Small intestine (tissue), 7 donors: ENCODE measurements at regions not wholly inside any gene's neighbourhood (a gene's known extent, or its start where the extent isn't known, plus 50 kb on each side); places are given as distances from the start of the nearest gene placed in this dataset.

Source experiments
- DNase-seq, 2 donors: peaks; one replicate each; pipeline versions ENCODE4 v3.0.0 to v3.0.0-alpha.2; 2013
- FAIRE-seq: peaks from 2 replicates; lab custom pipeline; 2012; peaks lifted over from hg19 to GRCh38; lab: Jason Lieb, UNC
- H3K27ac ChIP-seq, 3 donors: one replicate each; pipeline ENCODE4 v1.5.1; 2013; ENCODE audit warnings: low read length in 2 of 3, mild to moderate bottlenecking in 2 of 3, control low read depth in 1 of 3, inconsistent platforms in 1 of 3, low read depth in 1 of 3, moderate library complexity in 1 of 3
- H3K27me3 ChIP-seq, 3 donors: one replicate each; pipeline ENCODE4 v1.6.1; 2013; ENCODE audit warnings: low read length in 3 of 3, inconsistent platforms in 1 of 3; ENCODE audit not compliant: control insufficient read depth in 3 of 3, insufficient read depth in 3 of 3
- H3K36me3 ChIP-seq, 3 donors: one replicate each; pipeline ENCODE4 v1.6.1; 2013; ENCODE audit warnings: low read length in 3 of 3, inconsistent platforms in 1 of 3, low read depth in 1 of 3, mild to moderate bottlenecking in 1 of 3, moderate library complexity in 1 of 3; ENCODE audit not compliant: control insufficient read depth in 3 of 3, insufficient read depth in 2 of 3
- H3K4me1 ChIP-seq, 3 donors: one replicate each; pipeline ENCODE4 v1.6.1; 2013; ENCODE audit warnings: low read length in 2 of 3, inconsistent platforms in 1 of 3, low read depth in 1 of 3, mild to moderate bottlenecking in 1 of 3, moderate library complexity in 1 of 3; ENCODE audit not compliant: control insufficient read depth in 3 of 3, insufficient read depth in 2 of 3
- H3K4me3 ChIP-seq, 3 donors: one replicate each; pipeline ENCODE4 v1.5.1; 2013; ENCODE audit warnings: low read length in 3 of 3, control low read depth in 1 of 3, inconsistent platforms in 1 of 3, low read depth in 1 of 3, mild to moderate bottlenecking in 1 of 3, moderate library complexity in 1 of 3
- H3K9me3 ChIP-seq, 2 donors: one replicate each; pipeline ENCODE4 v1.6.1; 2013; ENCODE audit warnings: low read depth in 1 of 2, low read length in 1 of 2; ENCODE audit not compliant: control insufficient read depth in 2 of 2, insufficient read depth in 1 of 2
- WGBS, 3 donors: extraction: QIAGEN DNeasy Blood & Tissue Kit; methylation state at CpG; one replicate each; pipeline ENCODE4 v1.1.7; 2013; 5-methylcytosine and 5-hydroxymethylcytosine counted together
- donor health status: healthy with polysubstance abuse.
- donor health status: control.
- donor health status: control.
- donor health status: Bipolar disorder and iron deficiency.
- donor health status: healthy.

GRCh38 chr2:65656160-65656718 is 223.8 kb upstream of the SPRED2 start:
- Histone ChIP-seq H3K27me3 (peaks cover 0 to 13% (median 0%) of the 10 kb centered on the region in 3 donors), H3K27ac (no peak overlapping the region), H3K9me3 (no peaks in the 10 kb centered on the region), H3K36me3 (no peaks in the 10 kb centered on the region), H3K4me3 (no peak overlapping the region), H3K4me1 (no peaks in the 10 kb centered on the region)
- no peak for DNase-seq
- 35 to 55% (median 46%) methylated on average over 4 of the region's 4 CpGs for WGBS, 3 donors
- no peak for FAIRE-seq

DNA sequence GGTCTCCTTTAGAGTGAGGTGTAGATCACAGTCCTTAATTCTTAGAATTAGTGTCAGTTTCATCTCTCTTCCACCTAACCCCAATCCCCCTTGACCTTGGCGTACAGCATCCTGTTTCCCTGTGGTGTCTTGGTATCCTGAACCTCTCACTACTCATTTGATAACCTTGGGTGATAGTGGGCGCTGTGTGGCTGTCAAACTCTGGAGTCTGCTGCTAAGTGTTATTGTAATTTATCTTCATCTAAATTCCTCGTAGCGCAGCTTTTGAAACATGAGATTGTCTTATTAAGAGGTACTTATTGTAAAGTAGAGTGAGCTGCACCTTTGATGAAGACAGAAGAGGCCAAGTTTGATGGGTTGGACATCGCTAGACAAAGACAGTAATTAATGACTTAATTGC is 222.6 kb upstream of the SPRED2 start:
- no peaks in the 10 kb centered on the region for H3K9me3 ChIP-seq
- FAIRE-seq (no peak), DNase-seq (no peak)
- H3K27me3 ChIP-seq: peaks cover 0 to 13% (median 0%) of the 10 kb centered on the region in 3 donors
- no peak overlapping the region for H3K27ac ChIP-seq
- H3K4me1 ChIP-seq: no peaks in the 10 kb centered on the region
- H3K4me3 ChIP-seq: no peak overlapping the region
- 45 to 71% (median 67%) methylated on average over 5 of the region's 5 CpGs for WGBS, 3 donors
- H3K36me3 ChIP-seq: no peaks in the 10 kb centered on the region

- WGBS, 3 donors: 82 to 84% (median 82%) methylated on average over 3 of the region's 3 CpGs
- DNase-seq: no peak
- Histone ChIP-seq H3K36me3 (no peaks in the 10 kb centered on the region), H3K9me3 (no peaks in the 10 kb centered on the region), H3K27ac (no peak overlapping the region), H3K27me3 (peaks cover 0 to 13% (median 0%) of the 10 kb centered on the region in 3 donors), H3K4me1 (no peaks in the 10 kb centered on the region), H3K4me3 (no peak overlapping the region)
- no peak for FAIRE-seq
These were observed 222.1 kb upstream of the SPRED2 start for GRCh38 chr2:65654496-65654895.

DNA sequence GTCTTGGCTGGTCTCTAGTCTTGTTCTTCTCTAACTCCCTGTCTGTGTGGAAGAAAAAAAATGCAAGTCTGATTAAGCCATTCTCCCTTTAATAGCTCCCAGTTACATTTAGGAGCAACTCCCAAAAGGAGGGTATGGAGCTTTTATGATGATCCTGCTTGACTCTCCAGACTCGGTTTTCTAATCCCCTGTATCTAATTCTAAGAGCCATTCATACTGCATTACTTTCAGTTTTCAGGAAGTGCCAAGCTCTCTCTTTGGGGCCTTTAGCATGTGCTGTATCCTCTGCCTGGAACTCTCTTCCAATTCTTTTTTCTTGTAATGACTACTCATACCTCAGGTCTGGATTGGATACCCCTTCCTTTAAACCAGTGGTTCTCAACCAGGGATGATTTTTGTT is 219.7 kb upstream of the SPRED2 start:
- DNase-seq (no peak), FAIRE-seq (no peak)
- Histone ChIP-seq H3K4me3 (no peak overlapping the region), H3K27ac (no peak overlapping the region), H3K4me1 (no peaks in the 10 kb centered on the region), H3K9me3 (no peaks in the 10 kb centered on the region), H3K36me3 (no peaks in the 10 kb centered on the region), H3K27me3 (peaks cover 0 to 2% (median 0%) of the 10 kb centered on the region in 3 donors)
- WGBS, 3 donors: 14 to 48% (median 32%) methylated on average over 1 of the region's 1 CpG

- FAIRE-seq: no peak
- no peak for DNase-seq
- Histone ChIP-seq H3K4me1 (no peaks in the 10 kb centered on the region), H3K27ac (no peak overlapping the region), H3K36me3 (no peaks in the 10 kb centered on the region), H3K9me3 (no peaks in the 10 kb centered on the region), H3K27me3 (peaks cover 0 to 2% (median 0%) of the 10 kb centered on the region in 3 donors), H3K4me3 (no peak overlapping the region)
- 85 to 92% (median 90%) methylated on average over 5 of the region's 5 CpGs for WGBS, 3 donors
These were observed 217.6 kb upstream of the SPRED2 start for GRCh38 chr2:65649811-65650589.

- H3K9me3 ChIP-seq: no peaks in the 10 kb centered on the region
- no peaks in the 10 kb centered on the region for H3K4me1 ChIP-seq
- peaks cover 0 to 2% (median 0%) of the 10 kb centered on the region in 3 donors for H3K27me3 ChIP-seq
- FAIRE-seq: no peak
- no peak overlapping the region for H3K4me3 ChIP-seq
- WGBS, 3 donors: 85 to 88% (median 86%) methylated on average over 1 of the region's 1 CpG
- DNase-seq: no peak
- H3K27ac ChIP-seq: no peak overlapping the region
- H3K36me3 ChIP-seq: no peaks in the 10 kb centered on the region
These were observed 214.9 kb upstream of the SPRED2 start for GRCh38 chr2:65647249-65647842.

DNA sequence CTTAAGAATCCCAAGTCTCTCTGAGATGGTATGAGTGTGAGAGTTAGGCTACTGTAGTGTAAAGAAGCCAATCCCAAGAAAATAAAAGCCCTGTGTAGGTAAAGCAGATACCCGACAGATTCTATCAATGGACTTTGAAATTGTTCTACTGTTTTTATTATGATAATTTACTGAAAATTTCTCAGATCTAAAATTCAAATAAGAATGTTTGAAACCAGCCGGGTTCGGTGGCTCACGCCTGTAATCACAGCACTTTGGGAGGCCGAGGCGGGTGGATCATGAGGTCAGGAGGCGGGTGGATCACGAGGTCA is 208.3 kb upstream of the SPRED2 start:
- 64 to 78% (median 68%) methylated on average over 8 of the region's 8 CpGs for WGBS, 3 donors
- no peak overlapping the region for H3K27ac ChIP-seq
- FAIRE-seq: no peak

DNA sequence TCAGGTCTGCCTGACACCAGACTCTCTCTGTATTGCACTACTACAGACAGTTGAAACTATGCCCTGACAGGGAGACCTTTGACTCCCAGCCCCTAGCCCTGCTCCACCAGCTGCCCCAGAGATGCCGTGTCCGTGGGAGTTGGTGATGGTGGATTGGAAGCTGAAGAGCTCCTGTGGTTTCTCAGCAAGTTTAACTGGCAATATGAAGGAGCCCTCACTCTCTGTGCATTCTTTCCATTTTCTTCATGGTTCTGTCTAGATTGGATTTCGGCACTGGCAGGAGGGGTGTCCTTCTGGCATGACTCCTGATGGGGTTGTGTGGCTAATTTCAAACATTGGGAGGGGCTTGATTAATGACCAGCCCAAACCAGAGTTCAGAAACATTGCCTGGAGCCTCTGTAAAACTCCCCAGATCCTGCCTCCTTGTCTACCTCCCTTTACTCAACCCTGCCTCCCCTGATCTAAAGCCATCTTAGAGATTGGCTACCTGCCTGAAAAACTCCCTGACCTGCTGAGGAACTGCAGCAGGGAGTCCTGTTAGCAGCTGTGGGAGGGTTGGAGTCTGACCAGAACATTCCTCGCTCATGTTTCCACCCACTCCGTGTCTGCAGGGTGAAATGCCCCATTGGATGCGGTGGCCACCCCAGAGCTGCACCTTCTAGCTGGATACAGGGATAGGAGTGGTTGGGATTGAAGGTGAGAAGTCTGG is 206.9 kb upstream of the SPRED2 start:
- 53 to 65% (median 62%) methylated on average over 6 of the region's 6 CpGs for WGBS, 3 donors
- H3K36me3 ChIP-seq: no peaks in the 10 kb centered on the region
- no peaks in the 10 kb centered on the region for H3K9me3 ChIP-seq
- H3K4me3 ChIP-seq: no peak overlapping the region
- H3K27me3 ChIP-seq: peaks cover 2 to 7% (median 3%) of the 10 kb centered on the region in 3 donors
- H3K27ac ChIP-seq: no peak overlapping the region
- no peaks in the 10 kb centered on the region for H3K4me1 ChIP-seq
- FAIRE-seq (no peak), DNase-seq (no peak)

More for the DNA sequence above, 208.3 kb upstream of the SPRED2 start:
- no peaks in the 10 kb centered on the region for H3K4me1 ChIP-seq
- H3K9me3 ChIP-seq: no peaks in the 10 kb centered on the region
- H3K27me3 ChIP-seq: peaks cover 2 to 7% (median 3%) of the 10 kb centered on the region in 3 donors
- no peak for DNase-seq
- no peak overlapping the region for H3K4me3 ChIP-seq
- H3K36me3 ChIP-seq: no peaks in the 10 kb centered on the region
